IPS-NIHi7 (cell line): ENCODE measurements at regions not wholly inside any gene's neighbourhood (a gene's known extent, or its start where the extent isn't known, plus 50 kb on each side); places are given as distances from the start of the nearest gene placed in this dataset.
A peak's percentile ranks its signal among the peaks of the same experiment; 100 is the strongest.
"Not testable (repeated sequence)": the region's sequence is repeated elsewhere in the genome, so short reads cannot be mapped to it uniquely, and the experiment has no call there.

Experiments
- DNase-seq: peaks from one replicate; pipeline ENCODE4 v3.0.0; 2012; ENCODE audit warnings: mixed read lengths; ENCODE audit errors: extremely low spot score

DNA sequence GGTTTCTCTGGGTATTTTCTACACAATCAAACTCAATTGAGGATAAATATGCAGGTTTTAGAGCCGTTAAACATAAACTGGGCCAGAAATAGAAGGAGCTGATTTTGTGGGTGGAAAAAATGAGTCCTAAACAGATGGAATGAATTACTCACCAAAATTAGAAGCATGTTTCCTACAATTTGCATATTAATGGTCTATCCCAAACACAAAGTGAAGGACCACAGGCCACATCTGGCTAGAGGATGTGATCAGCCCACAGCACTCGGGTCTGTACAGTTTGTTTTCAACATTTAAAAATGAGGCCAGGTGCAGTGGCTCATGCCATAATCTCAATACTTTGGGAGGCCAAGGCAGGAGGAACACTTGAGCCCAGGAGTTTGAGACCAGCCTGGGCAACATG lies 296.3 kb downstream of the PREX1 start:
- no peak for DNase-seq

DNA sequence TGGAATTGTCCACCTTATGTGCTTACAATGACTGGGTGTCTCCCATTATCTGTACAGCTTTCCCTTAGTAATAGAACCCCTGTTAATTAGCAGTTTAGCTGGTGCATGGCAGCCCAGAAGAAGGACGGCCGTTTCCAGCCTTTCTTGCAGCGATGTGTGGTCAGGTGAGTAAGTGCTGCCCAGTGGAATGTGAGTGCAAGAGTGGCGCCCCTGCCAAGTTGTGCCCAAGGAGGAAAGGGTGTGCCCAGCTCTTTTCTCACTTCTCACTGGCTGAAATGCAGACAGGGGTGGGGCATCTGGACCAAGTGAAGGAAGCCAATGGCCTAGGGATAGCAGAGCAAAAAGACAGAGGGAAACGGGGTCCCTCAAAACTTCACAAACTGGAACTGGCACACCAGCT lies 296.8 kb downstream of the PREX1 start:
- DNase-seq: no peak

DNA sequence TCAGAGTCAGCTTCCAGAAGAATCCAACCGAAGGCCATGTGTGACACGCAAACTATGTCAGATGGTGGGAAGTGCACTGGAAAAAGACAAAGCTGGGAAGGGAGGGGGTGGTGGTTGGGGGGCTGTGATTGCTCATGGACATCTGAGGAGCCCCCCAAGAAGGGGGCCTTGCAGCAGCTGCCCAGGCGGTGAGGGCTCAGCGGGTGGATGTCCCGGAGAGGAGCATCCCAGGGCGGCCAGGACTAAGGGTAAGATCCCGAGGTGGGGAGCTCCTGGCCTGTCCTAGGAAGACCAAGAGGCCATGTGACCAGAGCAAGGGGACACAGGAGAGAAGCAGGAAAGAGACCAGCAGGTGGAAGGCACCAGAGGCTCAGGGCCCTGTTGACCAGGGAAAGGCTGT lies 299.5 kb downstream of the PREX1 start:
- DNase-seq: no peak

DNA sequence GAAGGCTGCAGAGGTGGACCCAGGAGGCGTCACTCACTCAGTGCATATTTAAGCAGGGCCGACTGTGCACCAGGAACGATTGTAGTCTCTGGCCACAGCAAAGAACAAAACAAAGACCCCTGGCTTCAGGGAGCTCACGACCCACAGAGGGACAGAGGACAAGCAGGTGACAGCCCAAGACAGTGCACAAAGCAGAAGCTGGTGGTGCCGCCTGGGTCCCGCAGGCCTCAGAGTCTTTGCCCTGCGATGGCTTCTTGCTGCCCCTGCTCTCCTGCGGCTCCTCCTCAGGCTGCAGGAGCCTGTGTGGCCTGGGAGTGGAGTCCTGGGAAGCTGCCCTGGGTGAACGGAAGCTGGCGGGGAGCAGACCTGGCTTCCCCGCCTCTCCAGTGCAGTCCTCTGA lies 300.0 kb downstream of the PREX1 start:
- DNase-seq: no peak

DNA sequence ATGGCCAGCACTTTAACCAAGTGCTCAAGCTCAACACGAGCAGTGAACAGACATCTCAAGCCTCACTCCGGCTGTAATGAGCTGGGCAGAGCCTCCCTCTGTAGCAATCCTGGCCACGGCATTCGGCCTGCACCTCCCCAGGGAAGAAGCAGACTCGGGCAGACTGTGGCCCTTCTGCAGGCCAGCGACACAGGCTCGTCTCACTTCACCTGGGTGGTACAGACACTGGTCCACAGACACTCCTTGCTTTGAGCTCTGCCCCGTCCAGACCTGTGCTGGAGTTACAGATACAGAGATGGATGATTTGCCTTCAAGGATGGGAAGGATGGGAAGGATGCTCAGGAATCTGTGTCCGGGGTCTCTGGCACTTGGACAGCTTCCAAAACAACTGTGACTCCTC lies 300.9 kb downstream of the PREX1 start:
- DNase-seq: no peak

DNA sequence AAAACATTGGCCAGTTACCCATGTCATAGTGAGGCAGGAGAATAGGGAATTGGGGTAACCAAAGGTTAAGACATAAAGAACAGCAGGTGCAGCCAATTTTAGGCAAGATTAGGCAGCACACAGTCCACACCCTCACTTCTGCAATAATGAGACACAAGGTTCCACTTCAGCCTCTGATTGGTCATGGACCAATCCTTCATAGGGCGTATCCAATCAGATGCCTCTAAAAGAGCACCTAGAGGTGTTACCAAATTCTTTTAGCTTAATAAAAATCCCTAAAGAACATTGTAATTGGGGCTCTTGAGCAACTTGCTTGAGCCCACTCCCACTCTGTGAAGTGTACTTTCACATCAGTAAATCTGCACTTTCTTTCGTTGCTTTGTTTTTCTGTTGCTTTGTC lies 302.4 kb downstream of the PREX1 start:
- DNase-seq: no peak

DNA sequence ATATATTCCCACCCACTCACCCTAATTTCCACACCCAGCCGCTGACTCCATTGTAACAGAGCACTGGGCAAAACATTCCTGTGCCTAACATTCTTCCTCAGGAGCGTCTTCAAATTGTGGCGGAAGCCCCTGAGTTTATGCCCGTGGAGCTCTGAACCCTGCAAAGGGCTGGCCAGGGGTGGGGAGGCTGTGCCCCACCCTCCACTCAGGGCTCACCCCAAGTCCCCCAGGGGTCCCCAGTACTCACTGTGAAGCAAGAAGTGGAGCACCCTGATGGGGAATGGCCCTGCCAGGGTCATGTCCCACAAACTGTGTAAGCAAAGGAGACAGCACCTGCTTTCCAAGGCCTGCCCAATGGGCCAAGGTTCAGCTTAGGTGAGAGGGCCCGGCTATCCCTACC lies 303.2 kb downstream of the PREX1 start:
- DNase-seq: no peak

DNA sequence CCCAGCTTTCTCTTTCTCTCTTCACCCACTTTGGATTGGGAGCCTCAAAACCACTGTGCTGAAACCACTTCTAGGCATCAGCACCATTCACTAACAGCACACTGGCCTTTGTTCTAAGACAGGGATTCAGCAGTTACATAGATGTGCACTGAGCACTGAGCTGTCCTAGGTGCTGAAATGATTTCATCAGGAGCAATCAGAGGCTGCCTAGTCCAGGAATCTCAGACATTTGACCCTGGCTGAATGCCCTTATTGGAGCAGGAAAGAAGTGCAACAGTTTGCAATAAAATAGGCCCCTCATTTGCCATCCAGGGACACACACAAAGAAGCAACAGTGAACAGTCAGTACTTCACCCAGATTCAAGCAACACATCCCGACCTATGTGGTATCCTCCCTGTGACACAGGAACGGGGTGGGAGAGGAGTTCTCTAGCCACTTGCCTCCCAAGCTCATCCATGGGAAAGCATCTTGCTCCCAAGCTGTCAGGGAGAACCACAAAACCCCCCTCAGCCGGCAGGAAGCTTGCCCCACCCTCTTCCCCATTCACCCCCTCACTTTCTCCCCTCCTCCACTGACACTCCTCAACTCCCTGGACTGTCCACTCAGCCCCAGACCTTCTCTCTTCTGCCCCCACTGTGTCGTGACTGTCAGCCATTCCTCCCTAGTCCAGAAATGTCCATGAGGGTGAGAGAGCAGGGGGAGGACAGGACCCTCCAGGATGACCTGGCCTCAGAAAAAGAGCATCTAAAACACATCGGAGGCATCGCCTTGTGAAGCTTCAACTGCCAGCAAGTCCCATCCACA lies 304.4 kb downstream of the PREX1 start:
- peak; percentile 91 for DNase-seq

DNA sequence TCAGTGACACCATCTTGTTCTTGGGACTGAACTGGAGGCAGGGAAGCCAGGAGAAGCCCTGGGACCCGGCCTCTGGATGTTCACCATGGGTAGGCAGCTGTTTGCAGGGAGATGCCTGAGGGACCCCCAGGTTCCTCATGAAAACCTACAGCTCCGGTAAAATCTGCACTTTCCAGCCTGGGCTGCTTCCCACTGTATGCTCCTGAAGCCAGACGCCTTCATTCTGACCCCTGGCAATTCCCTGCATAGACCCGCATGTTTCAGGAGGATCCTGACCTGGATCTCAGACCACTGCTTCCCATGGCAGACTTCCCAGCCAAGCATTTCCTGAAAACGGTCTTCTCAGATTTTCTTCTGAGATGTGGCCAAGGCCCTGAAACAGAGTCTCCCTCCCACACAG lies 306.7 kb downstream of the PREX1 start:
- no peak for DNase-seq

DNA sequence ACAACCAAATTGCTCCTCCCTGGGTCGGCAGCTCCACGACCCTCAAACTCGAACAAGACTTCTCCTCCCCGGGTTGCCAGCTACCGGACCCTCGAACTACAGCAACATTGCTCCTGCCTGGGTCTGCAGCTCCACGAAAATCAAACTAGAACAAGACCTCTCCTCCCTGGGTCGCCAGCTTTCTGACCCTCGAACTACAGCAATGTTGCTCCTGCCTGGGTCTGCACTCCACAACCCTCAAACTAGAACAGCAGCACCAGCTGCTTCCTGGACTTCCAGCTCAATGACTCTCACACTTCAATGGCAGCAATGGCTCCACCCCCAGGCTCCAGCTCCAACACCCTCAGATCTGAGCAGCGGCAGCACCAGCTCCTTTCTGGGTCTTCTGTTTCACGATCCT lies 311.6 kb downstream of the PREX1 start:
- peak; percentile 34 for DNase-seq

DNA sequence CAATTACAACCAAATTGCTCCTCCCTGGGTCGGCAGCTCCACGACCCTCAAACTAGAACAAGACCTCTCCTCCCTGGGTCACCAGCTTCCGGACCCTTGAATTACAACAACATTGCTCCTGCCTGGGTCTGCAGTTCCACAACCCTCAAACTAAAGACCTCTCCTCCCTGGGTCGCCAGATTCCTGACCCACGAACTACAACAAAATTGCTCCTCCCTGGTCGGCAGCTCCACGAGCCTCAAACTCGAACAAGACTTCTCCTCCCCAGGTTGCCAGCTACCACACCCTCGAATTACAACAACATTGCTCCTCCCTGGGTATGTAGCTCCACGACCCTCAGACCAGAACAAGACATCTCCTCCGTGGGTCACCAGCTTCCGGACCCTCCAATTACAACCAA lies 313.2 kb downstream of the PREX1 start:
- DNase-seq: not testable (repeated sequence)

DNA sequence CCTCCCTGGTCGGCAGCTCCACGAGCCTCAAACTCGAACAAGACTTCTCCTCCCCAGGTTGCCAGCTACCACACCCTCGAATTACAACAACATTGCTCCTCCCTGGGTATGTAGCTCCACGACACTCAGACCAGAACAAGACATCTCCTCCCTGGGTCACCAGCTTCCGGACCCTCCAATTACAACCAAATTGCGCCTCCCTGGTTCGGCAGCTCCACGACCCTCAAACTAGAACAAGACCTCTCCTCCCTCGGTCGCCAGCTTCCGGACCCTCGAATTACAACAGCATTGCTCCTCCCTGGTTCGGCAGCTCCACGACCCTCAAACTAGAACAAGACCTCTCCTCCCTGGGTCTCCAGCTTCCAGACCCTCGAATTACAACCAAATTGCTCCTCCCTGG lies 315.3 kb downstream of the PREX1 start:
- not testable (repeated sequence) for DNase-seq

DNA sequence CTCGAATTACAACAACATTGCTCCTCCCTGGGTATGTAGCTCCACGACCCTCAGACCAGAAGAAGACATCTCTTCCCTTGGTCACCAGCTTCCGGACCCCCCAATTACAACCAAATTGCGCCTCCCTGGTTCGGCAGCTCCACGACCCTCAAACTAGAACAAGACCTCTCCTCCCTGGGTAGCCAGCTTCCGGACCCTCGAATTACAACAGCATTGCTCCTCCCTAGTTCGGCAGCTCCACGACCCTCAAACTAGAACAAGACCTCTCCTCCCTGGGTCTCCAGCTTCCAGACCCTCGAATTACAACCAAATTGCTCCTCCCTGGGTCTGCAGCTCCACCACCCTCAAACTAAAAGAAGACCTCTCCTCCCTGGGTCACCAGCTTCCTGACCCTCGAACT lies 322.7 kb downstream of the PREX1 start:
- not testable (repeated sequence) for DNase-seq

DNA sequence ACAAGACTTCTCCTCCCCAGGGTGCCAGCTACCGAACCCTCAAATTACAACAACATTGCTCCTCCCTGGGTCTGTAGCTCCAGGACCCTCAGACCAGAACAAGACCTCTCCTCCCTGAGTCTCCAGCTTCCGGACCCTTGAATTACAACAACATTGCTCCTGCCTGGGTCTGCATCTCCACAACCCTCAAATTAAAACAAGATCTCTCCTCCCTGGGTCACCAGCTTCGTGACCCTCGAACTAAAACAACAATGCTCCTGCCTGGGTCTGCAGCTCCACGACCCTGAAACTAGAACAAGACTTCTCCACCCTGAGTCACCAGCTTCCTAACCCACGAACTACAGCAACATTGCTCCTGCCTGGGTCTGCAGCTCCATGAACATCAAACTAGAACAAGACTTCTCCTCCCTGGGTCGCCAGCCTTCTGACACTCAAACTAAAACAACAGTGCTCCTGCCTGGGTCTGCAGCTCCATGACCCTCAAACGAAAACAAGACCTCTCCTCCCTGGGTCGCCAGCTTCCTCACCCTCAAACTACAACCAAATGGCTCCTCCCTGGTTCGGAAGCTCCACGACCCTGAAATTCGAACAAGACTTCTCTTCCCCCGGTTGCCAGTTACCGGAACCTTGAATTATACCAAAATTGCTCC lies 324.5 kb downstream of the PREX1 start:
- no peak for DNase-seq

DNA sequence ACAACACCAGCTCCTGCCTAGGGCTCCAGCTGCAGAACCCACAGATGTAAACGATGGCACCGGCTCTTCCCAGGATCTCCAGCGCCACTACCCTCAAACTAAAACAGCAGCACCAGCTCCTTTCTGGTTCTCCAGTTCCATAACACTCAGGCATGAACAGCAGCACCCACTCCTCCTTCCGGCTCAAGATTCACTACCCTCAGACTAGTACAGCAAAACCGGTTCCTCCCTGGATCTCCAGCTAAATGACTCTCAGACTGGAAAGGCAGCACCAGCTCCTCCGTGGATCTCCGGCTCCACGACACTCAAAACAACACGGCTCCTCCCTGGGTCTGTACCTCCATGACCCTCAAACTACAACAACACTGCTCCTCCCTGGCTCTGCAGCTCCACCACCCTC lies 325.0 kb downstream of the PREX1 start:
- no peak for DNase-seq

DNA sequence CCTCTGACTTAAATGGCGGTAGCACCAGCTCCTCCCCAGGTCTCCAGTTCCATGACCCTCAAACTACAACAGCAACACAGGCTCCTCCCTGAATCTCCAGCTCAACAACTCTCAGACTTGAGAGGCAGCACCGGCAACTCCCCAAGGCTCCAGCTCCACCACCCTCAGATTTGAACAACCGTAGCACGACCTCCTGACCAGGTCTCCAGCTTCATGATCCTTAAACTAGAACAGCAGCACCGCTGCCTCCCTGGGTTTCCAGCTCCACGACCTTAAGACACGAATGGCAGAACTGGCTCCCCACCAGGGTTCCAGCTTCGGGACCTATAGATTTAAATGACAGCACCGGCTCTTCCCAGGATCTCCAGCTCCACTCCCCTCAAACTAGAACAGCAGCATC lies 325.8 kb downstream of the PREX1 start:
- DNase-seq: no peak

DNA sequence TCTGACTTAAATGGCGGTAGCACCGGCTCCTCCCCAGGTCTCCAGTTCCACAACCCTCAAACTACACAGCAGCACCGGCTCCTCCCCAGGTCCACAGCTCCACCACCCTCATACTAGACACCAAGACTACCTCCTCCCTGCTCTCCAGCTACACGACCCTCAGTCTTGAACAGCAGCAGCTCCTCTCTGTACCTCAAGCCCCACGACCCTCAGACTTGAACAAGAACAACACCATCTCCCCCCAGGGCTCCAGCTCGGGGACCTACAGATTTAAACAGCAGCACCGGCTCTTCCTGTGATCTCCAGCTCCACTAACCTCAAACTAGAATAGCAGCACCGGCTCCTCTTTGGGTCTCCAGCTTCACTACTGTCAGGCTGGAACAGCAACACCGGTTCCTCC lies 326.9 kb downstream of the PREX1 start:
- not testable (repeated sequence) for DNase-seq

DNA sequence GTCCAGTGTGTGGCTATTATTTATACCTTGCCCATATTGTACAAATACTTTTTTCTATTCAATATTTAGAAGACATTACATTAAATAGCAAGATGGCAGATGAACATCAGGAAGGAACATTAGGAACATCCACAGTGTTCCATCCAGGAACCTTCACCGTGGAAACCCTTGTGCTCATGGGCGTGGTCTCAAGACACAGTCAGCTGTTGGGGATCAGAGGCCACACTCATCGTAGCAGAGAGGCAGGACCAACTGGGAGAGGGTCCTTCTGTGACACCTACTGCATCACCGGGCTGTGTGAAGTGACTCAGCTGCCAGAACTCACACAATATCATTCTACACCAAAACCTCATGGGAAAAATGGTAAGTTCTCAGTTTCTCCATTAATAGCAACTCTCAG lies 328.9 kb downstream of the PREX1 start:
- DNase-seq: not testable (repeated sequence)

DNA sequence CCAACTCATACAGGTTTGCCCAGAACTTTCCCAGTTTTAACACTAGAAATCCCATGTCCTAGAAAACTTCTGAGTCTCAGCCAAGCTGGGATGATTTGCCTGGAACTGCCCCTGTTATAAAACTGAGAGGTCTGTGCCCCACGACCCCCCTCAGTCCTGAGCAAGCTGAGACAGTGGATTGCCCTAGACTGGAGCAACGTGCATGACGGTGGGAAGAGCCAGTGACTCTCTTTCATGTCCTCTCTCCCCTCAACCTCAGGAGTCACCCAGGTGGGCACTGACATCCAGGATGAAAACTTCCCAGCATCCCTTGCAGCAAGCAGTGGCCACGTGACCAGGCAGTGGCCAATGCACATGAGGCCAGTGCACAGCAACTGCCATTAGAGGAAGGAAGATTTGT lies 329.7 kb downstream of the PREX1 start:
- DNase-seq: not testable (repeated sequence)

DNA sequence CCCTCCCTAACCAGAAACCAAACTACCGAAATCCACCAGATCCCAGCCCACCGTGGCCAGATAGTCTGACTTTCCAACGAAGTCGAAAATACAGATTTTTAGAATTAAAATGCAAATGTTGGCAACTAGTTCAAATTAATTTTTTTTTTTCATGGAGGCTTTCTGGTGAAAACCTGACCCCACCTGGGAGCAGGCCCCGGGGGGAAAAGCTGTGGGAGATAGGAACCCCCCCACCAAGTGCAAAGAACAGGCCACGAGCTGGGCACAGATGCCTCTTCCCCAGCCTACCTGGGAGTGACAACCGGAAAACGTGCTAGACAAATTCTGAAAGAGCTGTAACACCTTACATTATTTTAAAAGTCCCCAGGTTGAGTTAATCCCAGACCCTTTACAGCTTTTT lies 333.8 kb downstream of the PREX1 start:
- no peak for DNase-seq

DNA sequence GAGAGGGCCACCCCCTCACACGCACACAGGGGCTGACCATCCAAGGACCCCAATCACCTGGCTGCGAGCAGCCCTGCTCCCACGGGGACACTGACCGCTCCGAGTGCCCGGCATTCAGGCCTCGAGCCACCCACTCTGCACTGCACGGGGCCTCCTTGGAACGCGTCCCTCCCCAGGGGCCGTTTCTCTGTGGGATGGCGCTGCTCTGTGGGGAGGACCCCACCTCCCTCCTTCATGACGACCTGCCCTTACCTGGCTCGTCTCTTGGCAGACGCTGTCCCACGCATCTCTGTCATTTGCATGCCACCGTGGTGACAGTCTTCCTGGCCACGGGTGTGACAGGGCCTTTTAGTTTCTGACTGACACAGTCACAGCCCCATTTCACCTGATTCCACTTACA lies 334.5 kb downstream of the PREX1 start:
- not testable (repeated sequence) for DNase-seq

DNA sequence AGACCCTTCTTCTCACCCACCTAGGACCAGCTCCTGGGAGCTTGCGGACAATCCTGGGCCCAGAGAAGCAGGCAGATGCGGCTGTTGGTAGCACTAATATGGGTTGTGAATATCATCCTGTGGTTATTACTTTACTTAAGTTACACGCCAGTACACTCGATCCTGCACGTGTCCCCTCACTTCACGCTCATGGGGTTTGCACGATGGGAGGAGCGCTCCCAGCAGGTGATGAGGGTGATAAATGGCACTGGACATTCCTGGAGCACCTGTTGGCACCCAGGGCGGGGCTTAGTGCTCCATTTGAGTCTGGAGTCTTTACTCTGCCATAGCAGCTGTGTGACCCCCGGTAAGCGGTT lies 335.1 kb downstream of the PREX1 start:
- no peak for DNase-seq

DNA sequence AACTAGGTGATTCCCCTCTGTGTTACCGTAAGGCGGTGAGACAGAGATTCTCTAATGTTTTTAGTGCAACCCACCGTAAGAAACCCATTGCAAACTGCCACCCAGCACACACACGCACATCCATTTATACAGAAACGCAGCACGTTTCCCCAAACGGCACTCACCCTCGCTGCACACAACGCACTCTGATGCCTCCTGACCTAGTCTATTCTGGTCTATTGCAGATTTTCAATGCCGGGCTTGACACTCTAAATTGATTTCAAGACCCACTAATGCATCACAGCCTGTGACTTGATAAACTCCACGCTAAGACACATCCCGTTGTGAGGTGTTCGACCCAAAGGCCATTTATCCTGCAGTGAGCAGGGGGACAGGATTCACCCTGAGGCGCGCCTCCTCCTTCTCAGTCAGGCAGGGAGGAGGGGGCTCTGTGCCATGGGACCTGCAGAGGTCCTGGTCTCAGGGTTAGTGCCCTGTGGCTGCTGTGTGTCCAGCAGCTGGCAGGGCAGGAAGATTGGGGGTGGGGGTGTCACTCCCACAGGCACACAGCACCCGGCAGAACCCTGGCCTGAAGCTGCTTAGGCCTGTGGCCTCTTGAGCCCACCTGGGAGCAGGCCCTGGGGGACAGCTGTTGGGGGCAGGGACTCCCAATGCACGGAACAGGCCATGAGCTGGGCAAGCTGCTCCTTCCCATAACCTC lies 335.6 kb downstream of the PREX1 start:
- DNase-seq: no peak
